ENCODE measurements at regions not wholly inside any gene's neighbourhood (a gene's known extent, or its start where the extent isn't known, plus 50 kb on each side); places are given as distances from the start of the nearest gene placed in this dataset.

GRCh38 chr6:120908767-120909166 is 425.5 kb downstream of the TBC1D32 start:
- Histone ChIP-seq H4K20me1 (ENCODE audit: insufficient read depth) (no peaks in the 10 kb centered on the region), H3K27me3 (ENCODE audit: insufficient read depth, low read depth, low read length) (no peaks in the 10 kb centered on the region), H3K9me2 (ENCODE audit: insufficient read depth, low read length) (no peaks in the 10 kb centered on the region), H3K79me2 (replicated peaks; ENCODE audit: insufficient read depth, low read length) (no peaks in the 10 kb centered on the region), H3F3A (ENCODE audit: insufficient read depth, low read length, poor library complexity, severe bottlenecking) (no peaks in the 10 kb centered on the region), H3K4me3 (ENCODE audit: low read length) (no peak overlapping the region), H3K27ac (ENCODE audit: low read length) (no peak overlapping the region), H2AFZ (ENCODE audit: low read depth, low read length) (no peak overlapping the region), H3K9me3 (ENCODE audit: low read length) (no peaks in the 10 kb centered on the region), H3K4me2 (ENCODE audit: low read length) (no peak overlapping the region), H3K9ac (ENCODE audit: low read length) (no peak overlapping the region), H3K36me3 (ENCODE audit: insufficient read depth, low read length) (no peaks in the 10 kb centered on the region)
- TF ChIP-seq POLR2AphosphoS5 (IDR thresholded peaks at IDR 0.05): no peak
- TF ChIP-seq SMC3 (conservative IDR thresholded peaks at IDR 0.05; ENCODE audit: poor library complexity): no peak
- no peak for TF ChIP-seq EZH2 (IDR thresholded peaks at IDR 0.05; ENCODE audit: borderline replicate concordance, insufficient read depth, low read length, poor library complexity, severe bottlenecking)
- TF ChIP-seq REST (IDR thresholded peaks at IDR 0.05; ENCODE audit: borderline replicate concordance): no peak
- TF ChIP-seq CTCF (IDR thresholded peaks at IDR 0.05; ENCODE audit: poor library complexity, severe bottlenecking): no peak
- no peak for TF ChIP-seq EP300 (conservative IDR thresholded peaks at IDR 0.05; ENCODE audit: poor library complexity, severe bottlenecking)
- TF ChIP-seq MXI1 (conservative IDR thresholded peaks at IDR 0.05; ENCODE audit: poor library complexity, severe bottlenecking): no peak
- no peak for TF ChIP-seq RAD21 (conservative IDR thresholded peaks at IDR 0.05)
- no peak for TF ChIP-seq TAF1 (IDR thresholded peaks at IDR 0.05; ENCODE audit: low read depth)

- Histone ChIP-seq H3K27me3 (ENCODE audit: insufficient read depth, low read depth, low read length) (no peaks in the 10 kb centered on the region), H3K9me2 (ENCODE audit: insufficient read depth, low read length) (no peaks in the 10 kb centered on the region), H3F3A (ENCODE audit: insufficient read depth, low read length, poor library complexity, severe bottlenecking) (no peaks in the 10 kb centered on the region), H3K4me3 (ENCODE audit: low read length) (no peak overlapping the region), H3K36me3 (ENCODE audit: insufficient read depth, low read length) (no peaks in the 10 kb centered on the region), H4K20me1 (ENCODE audit: insufficient read depth) (no peaks in the 10 kb centered on the region), H3K4me2 (ENCODE audit: low read length) (no peak overlapping the region), H2AFZ (ENCODE audit: low read depth, low read length) (no peak overlapping the region), H3K9me3 (ENCODE audit: low read length) (no peaks in the 10 kb centered on the region), H3K27ac (ENCODE audit: low read length) (no peak overlapping the region), H3K79me2 (replicated peaks; ENCODE audit: insufficient read depth, low read length) (no peaks in the 10 kb centered on the region), H3K9ac (ENCODE audit: low read length) (no peak overlapping the region)
- TF ChIP-seq CTCF (IDR thresholded peaks at IDR 0.05; ENCODE audit: poor library complexity, severe bottlenecking) (no peak), RAD21 (conservative IDR thresholded peaks at IDR 0.05) (no peak), TAF1 (IDR thresholded peaks at IDR 0.05; ENCODE audit: low read depth) (no peak), REST (IDR thresholded peaks at IDR 0.05; ENCODE audit: borderline replicate concordance) (no peak), SMC3 (conservative IDR thresholded peaks at IDR 0.05; ENCODE audit: poor library complexity) (no peak), EZH2 (IDR thresholded peaks at IDR 0.05; ENCODE audit: borderline replicate concordance, insufficient read depth, low read length, poor library complexity, severe bottlenecking) (no peak)
Measured at GRCh38 chr6:120903836-120904235, 430.4 kb downstream of the TBC1D32 start.

All from neural cell (in vitro differentiated cells).